Astrocyte of the hippocampus (primary cell): ENCODE measurements at regions not wholly inside any gene's neighbourhood (a gene's known extent, or its start where the extent isn't known, plus 50 kb on each side); places are given as distances from the start of the nearest gene placed in this dataset.

ENCODE experiments used
- DNase-seq: peaks from one replicate; pipeline ENCODE4 v3.0.0; 2011; ENCODE audit warnings: low read depth, low spot score

- DNase-seq, result peak; percentile 41
Measured at GRCh38 chr3:177665122-177665808, 468.0 kb upstream of the TBL1XR1 start.

- DNase-seq, result no peak
Measured at GRCh38 chr3:177672252-177672911, 475.1 kb upstream of the TBL1XR1 start.

GRCh38 chr3:177673112-177673914, 476.0 kb upstream of the TBL1XR1 start:
- DNase-seq, result peak; percentile 25

GRCh38 chr3:177674186-177674585, 476.9 kb upstream of the TBL1XR1 start:
- DNase-seq, result no peak

GRCh38 chr3:177676148-177676547, 478.9 kb upstream of the TBL1XR1 start:
- no peak for DNase-seq

- DNase-seq, result peak; percentile 46
Measured at GRCh38 chr3:177676947-177677587, 479.8 kb upstream of the TBL1XR1 start.

- peak; percentile 67 for DNase-seq
Measured at GRCh38 chr3:177679568-177680471, 482.5 kb upstream of the TBL1XR1 start.

- DNase-seq, result peak; percentile 23
Measured at GRCh38 chr3:177680472-177680821, 483.2 kb upstream of the TBL1XR1 start.

GRCh38 chr3:177681156-177681555, 483.9 kb upstream of the TBL1XR1 start:
- no peak for DNase-seq

- DNase-seq, result no peak
Measured at GRCh38 chr3:177681852-177682251, 484.6 kb upstream of the TBL1XR1 start.

- no peak for DNase-seq
Measured at GRCh38 chr3:177683586-177683985, 486.3 kb upstream of the TBL1XR1 start.

- no peak for DNase-seq
Measured at GRCh38 chr3:177686671-177687070, 489.4 kb upstream of the TBL1XR1 start.

- DNase-seq, result no peak
Measured at GRCh38 chr3:177687291-177687690, 490.0 kb upstream of the TBL1XR1 start.

GRCh38 chr3:177688152-177688551, 490.9 kb upstream of the TBL1XR1 start:
- no peak for DNase-seq

- no peak for DNase-seq
Measured at GRCh38 chr3:177689077-177689476, 491.8 kb upstream of the TBL1XR1 start.

- no peak for DNase-seq
Measured at GRCh38 chr3:177689869-177690268, 492.6 kb upstream of the TBL1XR1 start.

- DNase-seq, result no peak
Measured at GRCh38 chr3:177690306-177690705, 493.0 kb upstream of the TBL1XR1 start.

- DNase-seq, result no peak
Measured at GRCh38 chr3:177692304-177692975, 495.2 kb upstream of the TBL1XR1 start.

- peak; percentile 13 for DNase-seq
Measured at GRCh38 chr3:177693616-177694264, 496.5 kb upstream of the TBL1XR1 start.

GRCh38 chr3:177694316-177694715, 497.0 kb upstream of the TBL1XR1 start:
- no peak for DNase-seq
